ENCODE measurements at regions not wholly inside any gene's neighbourhood (a gene's known extent, or its start where the extent isn't known, plus 50 kb on each side); places are given as distances from the start of the nearest gene placed in this dataset.
"Not testable (repeated sequence)": the region's sequence is repeated elsewhere in the genome, so short reads cannot be mapped to it uniquely, and the experiment has no call there.

DNA sequence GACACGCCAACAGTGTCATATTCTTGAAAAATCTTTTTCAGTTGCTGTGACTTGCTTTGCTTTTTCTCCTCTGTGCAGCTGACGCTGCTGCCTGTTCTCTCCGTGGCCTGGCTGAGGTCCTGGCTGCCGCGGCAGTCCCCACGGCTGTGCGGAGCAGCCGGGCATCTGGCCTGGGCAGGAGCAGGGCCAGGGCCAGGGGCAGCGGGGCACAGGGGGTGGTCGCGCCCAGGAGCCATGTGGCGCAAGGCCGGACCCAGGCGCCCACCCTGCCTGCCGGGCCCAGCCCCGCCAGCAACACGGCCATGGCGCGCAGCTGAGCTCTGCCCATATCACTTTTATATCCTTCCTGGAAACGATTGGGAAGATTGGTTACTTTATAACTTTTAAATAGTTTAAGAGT, 109.4 kb upstream of the ACBD5 start:
- no peak overlapping the region for H3K4me3 ChIP-seq
- no peaks in the 10 kb centered on the region for H3K9me3 ChIP-seq
- H3K27me3 ChIP-seq = peaks cover 0 to 11% (median 0%) of the 10 kb centered on the region in 4 donors
- intact Hi-C loops (cut with DNase I) = no loop called here
- peaks cover 0 to 13% (median 4%) of the 10 kb centered on the region in 3 donors for H3K4me1 ChIP-seq
- H3K36me3 ChIP-seq = no peaks in the 10 kb centered on the region
- H3K27ac ChIP-seq = no peak overlapping the region
- TF ChIP-seq CTCF (IDR thresholded peaks at IDR 0.05) (no peak), POLR2A (IDR thresholded peaks at IDR 0.05) (no peak)
- WGBS, 2 donors = 86 to 87% methylated on average over 10 to 15 of the region's 20 CpGs
- DNase-seq = no peak

DNA sequence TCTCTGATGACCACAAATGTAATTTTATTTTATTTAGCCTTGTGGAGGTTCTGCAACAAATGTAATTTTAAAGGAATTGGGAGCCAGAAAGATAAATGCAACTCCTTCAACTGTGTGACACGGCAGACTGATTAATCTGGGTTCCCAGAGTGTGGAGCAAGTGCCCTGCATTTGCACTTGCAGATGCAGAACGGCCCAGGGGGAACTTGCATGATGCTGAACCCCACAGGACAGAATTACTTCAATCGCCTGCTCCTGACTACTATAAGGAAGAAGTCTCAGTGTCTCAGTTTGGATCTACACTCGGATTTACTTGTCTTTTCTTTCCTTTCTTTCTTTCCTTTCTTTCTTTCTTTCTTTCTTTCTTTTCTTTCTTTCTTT, 107.2 kb upstream of the ACBD5 start:
- peaks cover 0 to 11% (median 0%) of the 10 kb centered on the region in 4 donors for H3K27me3 ChIP-seq
- WGBS, 2 donors = 39 to 40% methylated on average over 3 to 4 of the region's 4 CpGs
- H3K4me3 ChIP-seq; DNase-seq; H3K4me1 ChIP-seq; intact Hi-C loops (cut with DNase I); H3K9me3 ChIP-seq; H3K27ac ChIP-seq; H3K36me3 ChIP-seq: not testable (repeated sequence)

DNA sequence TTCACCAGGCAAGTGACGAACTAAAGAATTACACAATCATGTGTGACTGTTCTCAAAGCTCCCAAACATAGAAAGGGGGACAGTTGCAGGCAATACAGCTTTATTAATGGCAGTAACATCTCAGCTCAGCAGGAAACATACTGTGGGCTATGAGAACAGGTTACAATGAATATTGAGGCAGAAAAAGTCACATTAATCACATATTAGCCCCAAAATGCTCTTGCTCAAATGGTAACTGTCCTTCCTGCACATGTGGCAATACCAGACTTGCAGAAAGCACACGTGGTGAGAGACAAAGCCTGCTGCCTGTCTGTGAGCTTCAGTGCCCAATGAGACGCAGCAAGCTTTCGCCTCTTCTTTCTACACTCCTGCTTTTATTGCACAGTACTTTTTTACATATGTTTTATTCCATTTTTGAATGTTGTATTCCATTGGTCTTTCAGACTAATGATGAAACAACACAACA, 104.9 kb upstream of the ACBD5 start:
- 48 to 51% methylated on average over 4 of the region's 4 CpGs for WGBS, 2 donors
- Histone ChIP-seq H3K4me1 (no peaks in the 10 kb centered on the region), H3K4me3 (no peak overlapping the region), H3K27ac (no peak overlapping the region), H3K36me3 (no peaks in the 10 kb centered on the region), H3K9me3 (no peaks in the 10 kb centered on the region), H3K27me3 (peaks cover 0 to 11% (median 0%) of the 10 kb centered on the region in 4 donors)
- DNase-seq = no peak
- TF ChIP-seq POLR2A (IDR thresholded peaks at IDR 0.05) (no peak), CTCF (IDR thresholded peaks at IDR 0.05) (no peak)
- intact Hi-C loops (cut with DNase I) = no loop called here

GRCh38 chr10:27344568-27345454, 104.2 kb upstream of the ACBD5 start:
- peaks cover 0 to 11% (median 0%) of the 10 kb centered on the region in 4 donors for H3K27me3 ChIP-seq
- no peak for DNase-seq
- H3K36me3 ChIP-seq = no peaks in the 10 kb centered on the region
- TF ChIP-seq CTCF (IDR thresholded peaks at IDR 0.05) (no peak), POLR2A (IDR thresholded peaks at IDR 0.05) (no peak)
- intact Hi-C loops (cut with DNase I) = no loop called here
- H3K27ac ChIP-seq = no peak overlapping the region
- no peaks in the 10 kb centered on the region for H3K4me1 ChIP-seq
- H3K9me3 ChIP-seq = no peaks in the 10 kb centered on the region
- H3K4me3 ChIP-seq = no peak overlapping the region
- 49 to 51% methylated on average over 8 of the region's 8 CpGs for WGBS, 2 donors

GRCh38 chr10:27341001-27341400, 100.4 kb upstream of the ACBD5 start:
- no peaks in the 10 kb centered on the region for H3K4me1 ChIP-seq
- H3K27ac ChIP-seq = no peak overlapping the region
- no peaks in the 10 kb centered on the region for H3K9me3 ChIP-seq
- no peaks in the 10 kb centered on the region for H3K36me3 ChIP-seq
- TF ChIP-seq POLR2A (IDR thresholded peaks at IDR 0.05) = no peak
- no peak for TF ChIP-seq CTCF (IDR thresholded peaks at IDR 0.05)
- peaks cover 0 to 7% (median 0%) of the 10 kb centered on the region in 4 donors for H3K27me3 ChIP-seq
- H3K4me3 ChIP-seq = no peak overlapping the region
- DNase-seq = no peak
- 57 to 75% methylated on average over 3 of the region's 3 CpGs for WGBS, 2 donors
- intact Hi-C loops (cut with DNase I) = no loop called here

GRCh38 chr10:27335246-27335645, 94.6 kb upstream of the ACBD5 start:
- 45 to 78% methylated on average over 3 of the region's 3 CpGs for WGBS, 2 donors

More at GRCh38 chr10:27335246-27335645, 94.6 kb upstream of the ACBD5 start:
- H3K4me3 ChIP-seq; H3K4me1 ChIP-seq; H3K9me3 ChIP-seq; H3K27ac ChIP-seq; DNase-seq; H3K27me3 ChIP-seq; intact Hi-C loops (cut with DNase I); H3K36me3 ChIP-seq: not testable (repeated sequence)

All from esophagus squamous epithelium (tissue), 5 donors.